SK-N-SH treated with all-trans-retinoic acid at 6 μM for 48 hours (cell line): ENCODE measurements at regions not wholly inside any gene's neighbourhood (a gene's known extent, or its start where the extent isn't known, plus 50 kb on each side); places are given as distances from the start of the nearest gene placed in this dataset.

ENCODE experiments used
- ARNTL ChIP-seq: fragments of 450-650 bp; formaldehyde crosslinking; IDR thresholded peaks from 2 replicates; pipeline ENCODE4 v1.5.0; 2020; ENCODE audit warnings: low read depth, mild to moderate bottlenecking, moderate library complexity, borderline replicate concordance
- BACH2 ChIP-seq: fragments of 250-450 bp; sonication (Bioruptor Pico); IDR thresholded peaks from 2 replicates; pipeline ENCODE4 v1.9.0; 2021; ENCODE audit warnings: mild to moderate bottlenecking, borderline replicate concordance
- ESRRG ChIP-seq: fragments of 250-450 bp; sonication (Bioruptor Pico); IDR thresholded peaks from 2 replicates; pipeline ENCODE4 v1.6.1; 2021; ENCODE audit warnings: mild to moderate bottlenecking
- PATZ1 ChIP-seq: fragments of 250-450 bp; sonication (Bioruptor Pico); IDR thresholded peaks from 2 replicates; pipeline ENCODE4 v1.8.0; 2020; ENCODE audit warnings: mild to moderate bottlenecking, moderate library complexity, borderline replicate concordance
- POU6F1 ChIP-seq: fragments of 250-450 bp; sonication (Bioruptor Pico); IDR thresholded peaks from 2 replicates; pipeline ENCODE4 v1.8.0; 2021; ENCODE audit warnings: low read depth, mild to moderate bottlenecking, moderate library complexity, borderline replicate concordance
- PPARA ChIP-seq: fragments of 250-450 bp; sonication (Bioruptor Pico); IDR thresholded peaks from 2 replicates; pipeline ENCODE4 v1.5.0; 2020; ENCODE audit warnings: mild to moderate bottlenecking, borderline replicate concordance
- RARB ChIP-seq: fragments of 250-450 bp; sonication (Bioruptor Pico); IDR thresholded peaks from 2 replicates; pipeline ENCODE4 v1.8.0; 2021; ENCODE audit warnings: mild to moderate bottlenecking, moderate library complexity
- SNAI2 ChIP-seq: fragments of 250-450 bp; sonication (Bioruptor Pico); IDR thresholded peaks from 2 replicates; pipeline ENCODE4 v1.5.0; 2020; ENCODE audit warnings: mild to moderate bottlenecking, moderate library complexity
- TSHZ2 ChIP-seq: fragments of 250-450 bp; sonication (Bioruptor Pico); IDR thresholded peaks from 2 replicates; pipeline ENCODE4 v1.5.0; 2020; ENCODE audit warnings: mild to moderate bottlenecking, moderate library complexity
- ZFP3 ChIP-seq: fragments of 250-450 bp; sonication (Bioruptor Pico); IDR thresholded peaks from 2 replicates; pipeline ENCODE4 v1.5.0; 2020; ENCODE audit warnings: mild to moderate bottlenecking, moderate library complexity
- ZFP30 ChIP-seq: fragments of 450-650 bp; formaldehyde crosslinking; IDR thresholded peaks from 2 replicates; pipeline ENCODE4 v1.5.0; 2022; ENCODE audit warnings: mild to moderate bottlenecking, moderate library complexity
- ZNF565 ChIP-seq: fragments of 450-650 bp; formaldehyde crosslinking; conservative IDR thresholded peaks from 2 replicates; pipeline ENCODE4 v1.5.0; 2020; ENCODE audit warnings: low read depth, mild to moderate bottlenecking, moderate library complexity
- ZNF70 ChIP-seq: fragments of 450-650 bp; formaldehyde crosslinking; IDR thresholded peaks from 2 replicates; pipeline ENCODE4 v1.5.0; 2020; ENCODE audit warnings: mild to moderate bottlenecking, moderate library complexity

GRCh38 chr9:23307731-23308513 lies 518.1 kb downstream of the ELAVL2 start:
- TF ChIP-seq ZFP3 (CRISPR knock-in tag) (no peak), ZNF70 (CRISPR knock-in tag) (no peak), ARNTL (CRISPR knock-in tag) (no peak), ZNF565 (CRISPR knock-in tag) (no peak), SNAI2 (CRISPR knock-in tag) (no peak), TSHZ2 (no peak), ESRRG (CRISPR knock-in tag) (no peak), PPARA (no peak), ZFP30 (no peak), PATZ1 (CRISPR knock-in tag) (no peak), RARB (CRISPR knock-in tag) (no peak), POU6F1 (CRISPR knock-in tag) (no peak), BACH2 (CRISPR knock-in tag) (no peak)
